COLO668 (cell line): ENCODE measurements at regions not wholly inside any gene's neighbourhood (a gene's known extent, or its start where the extent isn't known, plus 50 kb on each side); places are given as distances from the start of the nearest gene placed in this dataset.

Experiments
- DNase-seq: peaks from one replicate; lab custom pipeline; 2025; ENCODE audit not compliant: unreplicated experiment; lab: John Stamatoyannopoulos, UW

- no peak for DNase-seq
Measured at GRCh38 chr4:38189445-38189844, 229.2 kb downstream of the PTTG2 start.

- no peak for DNase-seq
Measured at GRCh38 chr4:38190717-38191178, 230.6 kb downstream of the PTTG2 start.

- no peak for DNase-seq
Measured at GRCh38 chr4:38192516-38192915, 232.3 kb downstream of the PTTG2 start.

DNA sequence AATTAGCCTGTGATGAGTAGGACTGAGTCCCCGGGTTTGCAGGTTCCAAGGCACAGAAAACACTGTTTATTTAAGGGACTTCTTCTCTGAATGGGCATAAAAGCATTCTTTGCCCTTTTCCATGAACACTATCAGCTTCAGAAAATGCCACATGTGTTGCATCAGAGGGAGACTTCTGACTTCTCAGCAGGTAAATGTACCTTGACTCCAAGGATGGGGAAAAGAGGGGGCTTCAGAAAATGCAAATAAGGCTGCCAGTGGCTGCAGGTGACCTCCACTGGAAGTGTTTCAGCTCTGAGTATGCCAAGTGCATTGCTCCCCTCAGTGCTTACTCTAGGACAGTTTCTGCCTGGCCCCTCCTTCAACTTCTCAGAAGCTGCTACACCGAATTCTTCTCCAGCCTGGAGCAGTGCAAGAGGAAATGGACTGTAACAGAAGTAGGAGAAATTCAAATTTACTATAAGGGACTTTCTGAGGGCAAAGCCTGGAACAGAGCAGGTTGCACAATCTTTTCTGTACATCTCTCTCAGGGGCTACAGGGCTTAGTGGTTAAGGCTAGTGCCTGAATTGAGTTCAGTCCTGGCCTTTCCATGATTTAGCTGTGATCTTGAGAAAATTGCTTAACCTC is 233.2 kb downstream of the PTTG2 start:
- no peak for DNase-seq

- DNase-seq, result no peak
Measured at GRCh38 chr4:38194047-38194602, 233.9 kb downstream of the PTTG2 start.

GRCh38 chr4:38195486-38195885 is 235.3 kb downstream of the PTTG2 start:
- DNase-seq, result no peak

DNA sequence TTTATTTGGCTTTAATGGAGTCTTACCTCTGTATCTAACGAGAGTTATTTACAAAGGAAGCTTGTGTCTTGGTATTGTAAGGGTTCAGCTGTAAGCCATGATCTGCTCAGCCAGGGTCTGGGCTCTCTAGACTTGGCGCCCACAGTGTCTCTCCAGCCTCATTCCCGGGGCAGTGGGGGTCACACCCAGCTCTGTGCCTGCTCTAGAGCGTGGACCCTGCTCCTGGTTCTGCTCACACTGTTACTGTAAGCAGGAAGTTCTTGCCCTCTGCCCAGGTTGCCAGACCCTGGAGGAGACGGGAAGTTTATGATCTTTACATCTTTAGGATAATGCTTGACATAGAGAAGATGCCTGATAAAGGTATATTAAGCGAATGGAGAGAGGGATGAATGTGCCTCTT is 235.7 kb downstream of the PTTG2 start:
- DNase-seq, result no peak

- no peak for DNase-seq
Measured at GRCh38 chr4:38202242-38202641, 242.0 kb downstream of the PTTG2 start.

GRCh38 chr4:38203609-38204008 is 243.4 kb downstream of the PTTG2 start:
- no peak for DNase-seq

GRCh38 chr4:38204339-38205035 is 244.3 kb downstream of the PTTG2 start:
- no peak for DNase-seq

- DNase-seq, result no peak
Measured at GRCh38 chr4:38205261-38205660, 245.1 kb downstream of the PTTG2 start.

DNA sequence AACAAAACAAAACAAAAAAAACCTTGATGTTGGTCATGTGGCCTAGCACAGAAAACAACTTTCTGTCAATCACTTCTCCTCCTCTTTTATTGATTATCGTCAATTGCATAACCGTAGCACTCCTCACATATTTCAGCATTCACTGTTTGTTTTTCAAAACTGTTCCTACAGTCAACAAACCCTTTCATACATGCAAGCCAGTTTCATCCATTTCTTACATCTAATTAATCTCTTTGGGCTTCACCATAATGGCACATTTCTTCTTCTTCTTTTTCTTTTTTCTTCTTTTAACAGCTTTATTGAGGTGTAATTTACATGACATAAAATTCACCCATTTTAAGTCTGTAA is 246.9 kb downstream of the PTTG2 start:
- DNase-seq, result no peak

- DNase-seq, result no peak
Measured at GRCh38 chr4:38209654-38210053, 249.5 kb downstream of the PTTG2 start.

- no peak for DNase-seq
Measured at GRCh38 chr4:38210396-38211114, 250.4 kb downstream of the PTTG2 start.

DNA sequence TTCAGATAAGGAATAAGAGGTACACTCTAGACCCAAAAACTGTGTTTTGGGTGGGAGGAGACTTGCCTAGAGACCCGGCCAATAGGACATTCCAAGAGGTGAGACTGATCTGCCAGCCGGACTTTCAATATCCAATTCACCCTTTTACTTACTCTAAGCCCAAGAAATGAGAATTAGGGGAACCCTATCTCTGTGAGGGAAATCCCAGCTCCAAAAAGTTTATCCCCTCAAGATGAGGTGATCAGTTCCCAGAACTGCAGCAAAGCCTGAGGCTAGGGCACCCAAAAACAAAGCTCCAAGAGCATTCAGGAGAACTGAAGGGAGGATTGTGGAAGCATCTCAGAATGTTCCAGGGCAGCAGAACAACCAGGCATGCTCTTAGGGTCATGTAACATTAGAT is 251.7 kb downstream of the PTTG2 start:
- DNase-seq, result no peak

DNA sequence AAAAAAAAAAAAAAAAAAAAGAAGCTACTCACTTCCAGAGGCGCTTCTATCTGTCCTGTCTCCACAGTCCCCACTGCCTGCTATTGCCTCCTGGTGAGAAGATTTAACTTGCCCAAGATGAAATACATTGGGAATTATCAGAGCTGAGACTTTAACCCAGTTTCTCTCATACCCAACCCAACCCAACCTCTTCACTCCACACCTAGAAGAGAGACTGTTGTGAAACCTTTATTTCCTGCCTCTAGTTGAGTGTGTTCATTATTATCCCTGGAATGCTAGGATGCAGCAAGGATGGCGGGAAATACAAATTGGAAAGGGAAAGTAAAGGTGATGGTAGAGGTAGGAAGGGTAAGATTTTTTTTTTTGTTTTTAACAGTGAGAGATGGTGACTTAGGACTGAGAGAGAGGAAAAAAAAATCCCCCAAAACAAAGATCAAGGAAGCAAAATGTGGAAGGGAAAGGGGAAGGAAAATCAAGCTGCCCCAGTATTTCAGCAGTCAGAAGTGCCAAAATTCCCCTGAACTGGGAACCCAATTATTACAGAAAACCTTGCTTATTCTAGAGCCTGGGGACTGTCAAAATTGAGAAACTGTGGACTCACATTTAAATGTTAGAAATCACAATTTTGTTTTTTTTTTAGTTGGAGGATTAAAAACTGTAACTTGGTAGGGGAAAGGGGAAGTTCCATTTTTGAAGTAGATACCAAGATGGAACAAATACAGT is 253.0 kb downstream of the PTTG2 start:
- no peak for DNase-seq

DNA sequence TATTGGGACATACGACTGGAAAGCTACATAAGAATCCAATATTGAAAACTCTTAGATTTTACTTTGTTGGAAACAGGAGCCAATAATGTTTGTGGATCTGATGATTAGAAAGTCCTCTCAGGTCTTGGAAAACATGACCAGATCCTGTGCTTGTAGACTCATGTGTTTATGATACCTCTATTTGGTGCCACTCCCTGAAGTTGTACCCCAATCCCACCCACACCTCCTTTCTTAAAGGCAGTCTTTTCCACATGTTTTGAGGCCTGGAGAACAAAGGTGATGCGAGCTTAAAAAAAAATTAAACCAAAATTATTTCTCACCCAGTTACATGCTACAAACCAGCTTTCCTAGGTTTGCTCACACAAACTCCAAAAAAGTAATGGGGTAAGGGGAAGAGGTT is 262.7 kb downstream of the PTTG2 start:
- DNase-seq, result no peak

DNA sequence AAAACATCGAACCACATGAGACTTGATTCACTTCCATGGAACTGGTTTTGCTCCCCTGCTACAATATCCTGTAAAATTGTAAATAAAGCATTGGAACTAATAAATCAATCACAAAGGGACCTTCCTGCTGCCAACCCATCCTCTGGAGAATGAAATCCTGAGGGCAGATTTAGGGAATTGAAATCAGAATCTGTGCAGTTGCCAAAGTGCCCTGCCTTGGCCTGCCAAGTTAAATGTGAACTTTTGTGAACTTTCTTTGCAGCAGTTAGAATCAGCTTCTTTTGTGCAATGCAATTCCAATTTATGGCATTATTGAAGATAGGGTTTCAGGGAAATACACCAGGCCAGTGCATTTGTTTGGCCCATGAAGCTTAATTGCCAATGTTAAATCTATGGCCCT is 263.1 kb downstream of the PTTG2 start:
- DNase-seq, result no peak

DNA sequence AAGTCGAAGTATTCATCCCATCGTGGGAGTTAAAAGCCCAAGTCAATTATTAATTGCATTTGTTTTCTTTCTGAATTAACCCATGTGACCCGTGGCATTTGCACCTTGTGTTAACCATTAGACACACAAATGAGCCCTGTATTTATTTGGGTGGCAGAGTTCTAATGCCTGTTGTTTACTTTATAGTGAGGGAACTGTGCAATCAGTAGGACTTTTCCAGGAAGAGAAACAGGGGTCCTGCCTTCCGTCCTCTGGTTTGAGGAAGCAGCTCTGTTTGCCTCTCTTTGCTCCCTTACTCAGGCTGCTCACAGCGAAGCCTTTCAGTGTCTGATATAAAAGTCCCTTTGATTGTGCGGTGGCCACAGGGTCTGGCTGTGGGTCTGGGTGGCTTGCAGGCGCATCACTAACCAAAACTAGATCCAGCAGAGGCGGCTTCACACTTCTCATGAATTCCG is 263.6 kb downstream of the PTTG2 start:
- DNase-seq, result no peak

DNA sequence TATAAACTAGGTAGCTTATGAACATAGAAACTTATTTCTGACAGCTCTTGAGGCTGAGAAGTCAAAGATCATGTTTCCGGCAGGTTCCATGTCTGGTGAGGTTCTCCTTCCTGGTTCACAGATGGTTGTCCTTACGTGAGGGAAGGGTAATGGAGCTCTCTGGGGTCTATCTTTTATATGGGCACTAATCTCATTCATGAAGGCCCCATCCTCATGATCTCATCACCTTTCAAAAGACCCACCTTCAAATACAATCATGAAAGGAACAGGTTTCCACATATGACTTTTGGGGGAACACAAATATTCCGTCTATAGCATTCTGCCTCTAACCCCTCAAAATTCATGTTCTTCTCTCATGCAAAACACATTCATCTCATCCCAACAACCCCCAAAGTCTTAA is 264.7 kb downstream of the PTTG2 start:
- no peak for DNase-seq

- no peak for DNase-seq
Measured at GRCh38 chr4:38226170-38226569, 266.0 kb downstream of the PTTG2 start.
